Fibroblast of lung (primary cell): ENCODE measurements at regions not wholly inside any gene's neighbourhood (a gene's known extent, or its start where the extent isn't known, plus 50 kb on each side); places are given as distances from the start of the nearest gene placed in this dataset.

Source experiments
- DNase-seq, 2 donors: peaks; one replicate each; pipeline versions ENCODE4 v3.0.0 to v3.0.0-alpha.2; 2010; ENCODE audit warnings: low read depth in 2 of 2
- H2AFZ ChIP-seq: 2 replicates; pipeline ENCODE4 v1.5.1; 2012; ENCODE audit warnings: low read length, control low read depth, inconsistent platforms
- H3K27ac ChIP-seq: 2 replicates; pipeline ENCODE4 v1.5.1; 2011; ENCODE audit warnings: low read length, control low read depth; ENCODE audit not compliant: insufficient read depth
- H3K27me3 ChIP-seq: 2 replicates; pipeline ENCODE4 v1.5.1; 2011; ENCODE audit warnings: mild to moderate bottlenecking, low read length; ENCODE audit not compliant: control insufficient read depth, insufficient read depth
- H3K36me3 ChIP-seq: 2 replicates; pipeline ENCODE4 v1.5.1; 2011; ENCODE audit warnings: low read length; ENCODE audit not compliant: control insufficient read depth, insufficient read depth
- H3K4me1 ChIP-seq: 2 replicates; pipeline ENCODE4 v1.5.1; 2011; ENCODE audit warnings: low read length; ENCODE audit not compliant: control insufficient read depth, insufficient read depth; ENCODE audit errors: extremely low read depth
- H3K4me2 ChIP-seq: 2 replicates; pipeline ENCODE4 v1.5.1; 2011; ENCODE audit warnings: low read length, control low read depth; ENCODE audit not compliant: insufficient read depth; ENCODE audit errors: extremely low read depth
- H3K4me3 ChIP-seq, 4 experiments: fragments of 200-600 bp in 1 of 4; sonication (generic) in 1 of 4; replicated peaks in 1 of 4; 2 replicates each; pipeline ENCODE4 v1.5.1; 2011 to 2016; ENCODE audit warnings: low read length in 4 of 4, low read depth in 3 of 4, mild to moderate bottlenecking in 3 of 4, control low read depth in 2 of 4, inconsistent platforms in 1 of 4, mixed read lengths in 1 of 4; ENCODE audit not compliant: insufficient read depth in 1 of 4; ENCODE audit errors: control extremely low read depth in 1 of 4
- H3K79me2 ChIP-seq: 2 replicates; pipeline ENCODE4 v1.5.1; 2012; ENCODE audit warnings: mild to moderate bottlenecking, low read length, inconsistent platforms; ENCODE audit not compliant: control insufficient read depth, insufficient read depth
- H3K9ac ChIP-seq: 2 replicates; pipeline ENCODE4 v1.5.1; 2011; ENCODE audit warnings: mild to moderate bottlenecking, low read length, control low read depth; ENCODE audit not compliant: insufficient read depth
- H3K9me3 ChIP-seq: 2 replicates; pipeline ENCODE4 v1.5.1; 2012; ENCODE audit warnings: low read depth, low read length; ENCODE audit not compliant: control insufficient read depth, insufficient read depth
- H4K20me1 ChIP-seq: 2 replicates; pipeline ENCODE4 v1.5.1; 2011; ENCODE audit warnings: low read length; ENCODE audit not compliant: control insufficient read depth, insufficient read depth; ENCODE audit errors: extremely low read depth
- EZH2 ChIP-seq: IDR thresholded peaks from 2 replicates; pipeline ENCODE4 v1.5.1; 2012; ENCODE audit warnings: low read length, control low read depth, mild to moderate bottlenecking; ENCODE audit errors: missing control alignments
- TF ChIP-seq, protein P1 (sequence below), 2 donors: IDR thresholded peaks in 1 of 2; conservative IDR thresholded peaks in 1 of 2; 1 replicate in 1 of 2; 2 replicates in 1 of 2; pipeline ENCODE4 v1.5.1; 2011 to 2012; ENCODE audit warnings: low read length in 2 of 2, control low read depth in 1 of 2, inconsistent platforms in 1 of 2, low read depth in 1 of 2, mild to moderate bottlenecking in 1 of 2

DNA sequence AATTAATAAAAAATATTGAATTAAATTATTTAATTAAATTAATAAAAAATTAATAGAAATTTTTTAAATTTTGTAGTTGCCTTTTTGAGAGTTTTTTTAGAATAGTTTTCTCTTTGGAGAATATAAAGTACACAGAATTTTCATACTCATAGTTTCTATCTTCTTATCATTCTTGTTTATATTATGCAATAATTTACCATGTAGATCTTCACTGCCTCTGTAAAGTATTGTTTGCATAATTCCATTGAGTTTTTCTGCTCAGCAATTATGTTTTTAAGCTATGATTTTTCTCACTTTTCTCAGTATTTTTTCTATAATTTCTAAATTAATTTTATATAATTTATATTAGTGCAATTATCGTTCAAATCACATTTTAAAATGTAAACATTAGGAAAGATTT lies 50.6 kb upstream of the OXA1L start:
- H3K79me2 ChIP-seq: no peaks in the 10 kb centered on the region
- no peaks in the 10 kb centered on the region for H3K9me3 ChIP-seq
- no peaks in the 10 kb centered on the region for H3K4me1 ChIP-seq
- no peaks in the 10 kb centered on the region for H3K36me3 ChIP-seq
- DNase-seq: no peak
- H3K4me3 ChIP-seq: no peak overlapping the region
- H3K27me3 ChIP-seq: no peaks in the 10 kb centered on the region
- no peaks in the 10 kb centered on the region for H4K20me1 ChIP-seq
- no peak for TF ChIP-seq EZH2
- TF ChIP-seq, protein P1, sequence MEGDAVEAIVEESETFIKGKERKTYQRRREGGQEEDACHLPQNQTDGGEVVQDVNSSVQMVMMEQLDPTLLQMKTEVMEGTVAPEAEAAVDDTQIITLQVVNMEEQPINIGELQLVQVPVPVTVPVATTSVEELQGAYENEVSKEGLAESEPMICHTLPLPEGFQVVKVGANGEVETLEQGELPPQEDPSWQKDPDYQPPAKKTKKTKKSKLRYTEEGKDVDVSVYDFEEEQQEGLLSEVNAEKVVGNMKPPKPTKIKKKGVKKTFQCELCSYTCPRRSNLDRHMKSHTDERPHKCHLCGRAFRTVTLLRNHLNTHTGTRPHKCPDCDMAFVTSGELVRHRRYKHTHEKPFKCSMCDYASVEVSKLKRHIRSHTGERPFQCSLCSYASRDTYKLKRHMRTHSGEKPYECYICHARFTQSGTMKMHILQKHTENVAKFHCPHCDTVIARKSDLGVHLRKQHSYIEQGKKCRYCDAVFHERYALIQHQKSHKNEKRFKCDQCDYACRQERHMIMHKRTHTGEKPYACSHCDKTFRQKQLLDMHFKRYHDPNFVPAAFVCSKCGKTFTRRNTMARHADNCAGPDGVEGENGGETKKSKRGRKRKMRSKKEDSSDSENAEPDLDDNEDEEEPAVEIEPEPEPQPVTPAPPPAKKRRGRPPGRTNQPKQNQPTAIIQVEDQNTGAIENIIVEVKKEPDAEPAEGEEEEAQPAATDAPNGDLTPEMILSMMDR (conservative IDR thresholded peaks at IDR 0.05 in 1 of 2, IDR thresholded peaks at IDR 0.05 in 1 of 2; ENCODE audit: low read depth in 1 of 2, low read length in 2 of 2): no peak
- no peak overlapping the region for H3K9ac ChIP-seq
- no peak overlapping the region for H2AFZ ChIP-seq
- H3K4me2 ChIP-seq: no peak overlapping the region
- H3K27ac ChIP-seq: no peak overlapping the region
